Femur (tissue), 1 donor: ENCODE measurements at regions not wholly inside any gene's neighbourhood (a gene's known extent, or its start where the extent isn't known, plus 50 kb on each side); places are given as distances from the start of the nearest gene placed in this dataset.

Source experiments
- DNase-seq: peaks from one replicate; pipeline ENCODE4 v3.0.0-alpha.2; 2017

DNA sequence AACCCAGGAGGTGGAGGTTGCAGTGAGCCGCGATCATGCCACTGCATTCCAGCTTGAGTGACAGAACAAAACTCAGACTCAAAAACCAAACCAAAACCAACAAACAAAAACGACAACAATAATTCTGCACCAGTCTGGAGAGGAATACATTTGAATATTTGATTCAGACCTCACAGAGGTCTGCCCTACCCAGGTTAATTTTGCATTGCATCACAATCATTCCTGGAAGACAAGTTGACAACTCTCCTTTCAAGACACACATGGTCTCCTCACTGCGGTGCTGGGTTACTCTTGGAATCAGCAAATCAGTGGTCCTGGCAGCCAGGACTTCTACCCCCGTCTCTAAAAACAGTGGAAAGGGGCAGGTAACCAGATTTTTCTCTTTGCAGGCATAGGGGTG lies 79.9 kb upstream of the TMTC4 start:
- no peak for DNase-seq

DNA sequence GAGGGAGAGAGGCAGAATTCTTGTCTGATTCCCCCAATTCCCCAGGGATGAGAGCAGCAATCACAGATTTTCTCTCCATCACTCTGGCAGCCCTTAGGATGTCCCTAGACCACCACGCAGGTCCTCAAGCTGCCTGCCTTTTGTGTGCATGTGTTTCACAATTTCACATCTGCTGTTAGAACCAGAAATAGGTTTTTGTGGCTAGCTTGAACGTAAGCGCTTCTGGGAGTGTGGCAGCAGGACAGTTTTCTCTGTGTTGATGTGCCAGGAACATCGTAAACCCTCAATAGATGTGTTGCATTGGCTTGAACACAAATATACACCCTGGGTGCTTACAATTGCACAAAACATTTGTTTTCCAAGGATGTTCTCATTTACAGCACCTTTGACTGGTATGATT lies 78.8 kb upstream of the TMTC4 start:
- DNase-seq = no peak

DNA sequence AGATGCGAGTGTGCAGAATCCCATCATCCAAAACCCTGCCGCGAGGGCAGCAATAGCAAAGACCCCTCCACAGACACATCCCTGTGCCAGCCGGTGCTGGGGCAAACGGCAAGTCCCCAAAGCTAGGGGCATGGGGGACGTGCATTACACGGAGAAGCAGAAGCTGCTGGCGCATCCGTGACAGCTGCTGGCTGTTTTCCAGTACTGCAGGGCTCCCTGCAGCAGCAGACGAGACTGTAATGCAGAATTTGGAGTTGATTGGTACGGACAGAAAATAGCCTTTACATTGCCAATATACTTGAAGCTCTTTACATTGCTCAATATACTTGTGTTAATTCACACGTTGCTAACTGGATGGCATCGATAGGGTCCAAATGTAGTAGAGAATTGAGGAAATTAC lies 77.2 kb upstream of the TMTC4 start:
- DNase-seq = no peak

DNA sequence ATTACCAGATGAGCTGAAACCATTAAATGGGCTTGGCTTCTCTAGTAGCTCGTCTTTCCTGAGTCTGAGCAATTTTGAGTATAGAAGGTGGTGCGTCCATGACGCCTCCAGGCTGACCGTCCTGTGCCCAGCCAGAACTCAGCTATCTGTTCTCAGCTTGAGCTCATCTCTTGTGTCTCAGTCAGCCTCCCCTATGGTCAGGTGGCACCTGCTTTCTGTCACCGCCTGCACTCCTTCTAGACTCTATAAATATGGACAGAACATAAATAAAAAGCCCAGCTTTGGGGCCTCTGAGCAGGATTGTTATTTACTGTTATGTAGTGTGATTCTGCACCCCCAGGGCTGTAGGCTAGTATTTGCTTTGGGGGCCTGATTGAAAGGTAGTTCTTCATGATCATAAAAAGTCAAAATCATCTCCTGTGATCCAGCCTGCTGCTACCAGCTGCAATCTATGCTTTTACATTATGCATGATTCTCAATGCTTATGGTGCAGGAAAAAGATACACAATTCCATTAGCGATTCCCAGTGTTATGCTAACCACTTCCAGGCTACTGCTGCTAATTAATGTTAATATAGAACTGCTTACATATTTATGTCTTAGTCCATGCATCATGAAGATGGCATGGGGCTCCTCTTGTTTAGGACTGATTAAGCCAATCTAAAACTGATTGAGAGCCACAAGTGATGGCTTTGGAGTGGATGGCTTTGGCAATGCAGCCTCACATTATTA lies 72.5 kb upstream of the TMTC4 start:
- no peak for DNase-seq

DNA sequence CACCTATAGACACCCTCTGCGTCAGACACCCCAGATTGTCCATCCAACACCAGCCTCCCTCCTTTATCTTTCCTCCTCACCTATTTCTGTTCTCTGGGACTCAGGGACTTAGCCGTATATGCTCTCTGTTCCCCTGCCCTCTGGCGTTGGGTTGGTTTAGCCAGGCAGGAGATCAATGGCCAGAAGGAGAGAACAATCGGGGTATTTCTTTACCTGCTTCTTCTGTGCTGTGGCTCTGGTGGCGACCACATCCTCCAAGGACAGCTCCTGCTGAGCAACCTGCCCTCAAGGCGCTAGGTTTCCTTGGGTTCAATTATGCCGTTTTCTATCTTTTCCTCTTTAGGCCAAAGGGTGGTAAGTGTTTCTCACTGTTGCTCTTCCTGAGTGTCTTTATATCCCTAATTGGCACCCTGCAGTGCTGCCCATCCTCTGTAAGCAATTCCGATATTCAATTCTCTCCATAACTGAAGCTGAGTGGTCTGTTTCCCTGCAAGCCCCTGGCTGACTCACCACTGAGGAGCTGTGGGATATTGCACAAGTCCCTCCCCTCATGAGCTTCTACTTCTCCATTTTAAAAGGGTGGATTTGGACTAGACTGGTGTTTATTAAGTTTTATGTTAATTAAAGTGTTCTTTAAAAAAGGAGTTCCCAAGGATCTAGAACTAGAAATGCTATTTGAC lies 63.7 kb upstream of the TMTC4 start:
- no peak for DNase-seq

DNA sequence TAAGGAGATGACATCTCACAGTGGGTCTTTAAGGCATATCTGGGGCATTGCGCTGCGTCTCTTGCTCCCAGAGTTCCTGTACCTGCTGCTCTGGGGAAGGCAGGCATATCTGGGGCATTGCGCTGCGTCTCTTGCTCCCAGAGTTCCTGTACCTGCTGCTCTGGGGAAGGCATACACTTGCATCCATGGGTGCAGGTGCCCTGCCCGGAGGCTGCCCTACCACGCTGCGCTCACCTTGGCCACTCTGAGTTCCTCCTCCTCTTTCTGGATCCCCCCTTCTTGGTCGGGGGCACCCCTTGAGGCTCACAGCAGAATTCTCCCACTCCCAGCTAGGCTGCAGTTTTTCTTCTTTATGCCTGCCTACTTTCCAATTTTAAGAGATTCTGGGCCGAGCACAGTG lies 60.9 kb upstream of the TMTC4 start:
- DNase-seq = no peak

DNA sequence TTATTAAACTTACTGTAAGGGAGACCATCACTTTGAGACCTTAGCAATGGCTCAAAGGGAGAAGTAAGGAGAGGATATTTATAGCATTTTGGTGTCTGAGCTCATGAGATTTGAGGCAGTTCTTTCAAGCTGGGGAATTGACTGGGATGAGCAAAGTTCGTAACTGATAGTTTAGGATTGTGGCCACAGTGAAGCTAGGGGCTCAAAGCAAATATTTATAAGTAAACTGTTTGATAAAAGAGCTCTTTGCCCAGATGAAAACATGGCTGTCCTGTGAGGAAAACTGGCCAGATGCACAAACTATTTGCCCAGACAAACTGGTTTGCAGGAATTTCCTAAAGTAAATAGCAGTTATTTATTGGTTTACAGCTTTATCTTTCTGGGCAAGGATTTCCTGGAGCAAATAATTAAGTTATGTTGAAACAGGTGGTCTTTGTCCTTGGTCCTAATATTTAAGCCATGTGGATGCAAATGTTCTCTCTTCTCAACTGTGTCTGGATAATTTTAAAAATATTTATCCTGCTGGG lies 59.7 kb upstream of the TMTC4 start:
- no peak for DNase-seq

DNA sequence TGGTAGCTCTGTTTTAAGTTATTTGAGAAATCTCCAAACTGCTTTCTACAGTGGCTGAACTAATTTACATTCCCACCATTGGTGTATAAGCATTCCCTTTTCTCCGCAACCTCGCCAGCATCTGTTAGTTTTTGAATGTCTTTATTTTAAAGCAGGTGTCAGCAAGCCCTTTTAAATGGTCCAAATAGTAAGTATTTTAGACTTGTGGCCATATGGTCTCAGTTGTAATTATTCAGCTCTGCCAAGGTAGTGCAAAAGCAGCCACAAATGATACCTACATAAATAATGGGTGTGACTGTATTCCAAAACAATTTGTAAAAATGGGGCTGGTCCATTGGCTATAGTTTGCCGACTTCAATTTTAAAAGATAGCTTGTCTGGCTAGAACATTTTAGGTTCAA lies 58.7 kb upstream of the TMTC4 start:
- DNase-seq = no peak

DNA sequence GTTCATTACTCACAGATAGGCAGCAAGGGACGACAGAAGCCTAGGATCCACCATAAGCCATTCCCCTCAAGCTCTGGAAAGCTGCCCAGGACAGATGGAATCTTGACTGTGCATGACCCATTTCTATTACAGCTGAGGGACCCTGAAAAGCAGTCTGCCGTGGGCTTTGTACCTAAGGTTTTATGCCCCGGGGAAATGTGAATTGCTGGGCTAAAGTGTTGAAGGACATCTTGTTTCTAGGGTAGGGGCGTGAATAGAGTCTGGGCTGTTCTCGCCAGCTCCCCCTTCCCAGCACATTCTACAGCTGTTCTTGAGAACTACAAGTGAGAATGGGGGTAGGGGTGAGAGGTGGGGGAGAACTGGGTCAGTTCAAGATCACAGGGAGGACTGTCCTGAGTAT lies 53.6 kb upstream of the TMTC4 start:
- no peak for DNase-seq

DNA sequence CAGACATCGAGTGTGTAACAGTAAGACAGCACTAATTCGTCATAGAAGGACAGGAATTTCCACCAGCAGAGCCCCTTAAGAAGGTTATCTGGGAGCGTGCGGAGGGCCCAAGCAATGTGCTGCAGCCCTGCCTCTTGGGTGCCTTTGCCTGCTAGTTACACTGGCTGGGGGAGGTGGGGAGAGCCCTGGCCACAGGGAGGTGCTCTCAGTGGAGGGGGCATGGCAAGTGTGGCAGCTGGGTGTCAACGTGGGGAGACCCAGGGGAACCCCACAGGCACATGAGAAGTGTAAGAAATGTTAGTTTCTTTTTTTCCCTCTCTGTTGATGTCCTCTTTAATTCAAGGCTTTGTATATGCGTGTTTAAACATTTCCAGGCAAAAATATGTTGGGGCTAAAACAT lies 50.9 kb upstream of the TMTC4 start:
- DNase-seq = no peak

DNA sequence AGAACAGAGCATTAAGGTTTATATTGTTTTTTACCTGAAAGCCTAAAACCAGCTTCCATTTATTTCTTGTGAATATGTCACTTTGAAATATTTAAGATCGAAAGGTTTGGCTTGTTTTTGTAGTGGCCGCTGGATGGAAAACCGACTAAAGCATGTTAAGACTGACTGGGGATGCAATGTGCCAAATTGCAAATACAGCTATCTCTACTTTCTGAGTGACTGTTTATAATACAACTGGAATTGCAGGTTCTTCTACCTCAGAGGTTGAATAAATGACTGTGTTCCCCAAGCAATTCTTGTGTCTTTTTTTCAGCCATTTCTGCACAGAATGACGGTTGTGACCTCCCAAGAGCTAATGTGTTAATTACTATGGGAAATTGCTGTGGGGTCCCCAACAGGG lies 50.0 kb upstream of the TMTC4 start:
- DNase-seq = no peak
